Body of pancreas (tissue), 4 donors: ENCODE measurements at regions not wholly inside any gene's neighbourhood (a gene's known extent, or its start where the extent isn't known, plus 50 kb on each side); places are given as distances from the start of the nearest gene placed in this dataset.

Experiments used
- CTCF ChIP-seq, 7 experiments: fragments of 450-650 bp in 4 of 7; fragments of 200-600 bp in 3 of 7; sonication (generic) in 3 of 7; IDR thresholded peaks; one replicate each; pipeline ENCODE4 v1.5.1; 2016 to 2019; ENCODE audit warnings: antibody characterized with exemption in 7 of 7
- POLR2A ChIP-seq, 3 donors: fragments of 450-650 bp; IDR thresholded peaks; one replicate each; pipeline ENCODE4 v1.6.1; 2016; ENCODE audit warnings: antibody characterized with exemption in 3 of 3, mild to moderate bottlenecking in 2 of 3

GRCh38 chr1:47663286-47663685 is 225.4 kb downstream of the FOXD2 start:
- TF ChIP-seq CTCF (IDR thresholded peaks at IDR 0.05) (no peak), POLR2A (IDR thresholded peaks at IDR 0.05) (no peak)
